DMS53 (cell line): ENCODE measurements at regions not wholly inside any gene's neighbourhood (a gene's known extent, or its start where the extent isn't known, plus 50 kb on each side); places are given as distances from the start of the nearest gene placed in this dataset.

Source experiments
- DNase-seq: peaks from one replicate; lab custom pipeline; 2025; lab: John Stamatoyannopoulos, UW

GRCh38 chr7:12941512-12941911 lies 254.1 kb downstream of the ARL4A start:
- DNase-seq: peak; percentile 81

GRCh38 chr7:12942609-12943008 lies 255.2 kb downstream of the ARL4A start:
- DNase-seq: peak; percentile 87

- DNase-seq: peak; percentile 77
Measured at GRCh38 chr7:12943781-12944180, 256.3 kb downstream of the ARL4A start.

GRCh38 chr7:12945901-12946300 lies 258.5 kb downstream of the ARL4A start:
- no peak for DNase-seq

- no peak for DNase-seq
Measured at GRCh38 chr7:12947465-12947864, 260.0 kb downstream of the ARL4A start.

GRCh38 chr7:12949060-12949931 lies 261.9 kb downstream of the ARL4A start:
- DNase-seq: peak; percentile 49

GRCh38 chr7:12951397-12951801 lies 264.0 kb downstream of the ARL4A start:
- peak; percentile 17 for DNase-seq

- DNase-seq: no peak
Measured at GRCh38 chr7:12954380-12955033, 267.1 kb downstream of the ARL4A start.

- no peak for DNase-seq
Measured at GRCh38 chr7:12957487-12957886, 270.1 kb downstream of the ARL4A start.

GRCh38 chr7:12961910-12962480 lies 274.6 kb downstream of the ARL4A start:
- DNase-seq: peak; percentile 11

- peak; percentile 6 for DNase-seq
Measured at GRCh38 chr7:12963435-12963834, 276.0 kb downstream of the ARL4A start.

- peak; percentile 50 for DNase-seq
Measured at GRCh38 chr7:12964836-12965235, 277.4 kb downstream of the ARL4A start.

GRCh38 chr7:12965767-12966166 lies 278.3 kb downstream of the ARL4A start:
- peak; percentile 95 for DNase-seq

GRCh38 chr7:12967322-12967721 lies 279.9 kb downstream of the ARL4A start:
- DNase-seq: peak; percentile 14

- peak; percentile 18 for DNase-seq
Measured at GRCh38 chr7:12968836-12969422, 281.5 kb downstream of the ARL4A start.

- no peak for DNase-seq
Measured at GRCh38 chr7:12970626-12971025, 283.2 kb downstream of the ARL4A start.

- DNase-seq: no peak
Measured at GRCh38 chr7:12974451-12975166, 287.2 kb downstream of the ARL4A start.

GRCh38 chr7:12975412-12975811 lies 288.0 kb downstream of the ARL4A start:
- DNase-seq: no peak

- no peak for DNase-seq
Measured at GRCh38 chr7:12979181-12979580, 291.7 kb downstream of the ARL4A start.

- DNase-seq: no peak
Measured at GRCh38 chr7:12982178-12982577, 294.7 kb downstream of the ARL4A start.

- DNase-seq: no peak
Measured at GRCh38 chr7:12984117-12984516, 296.7 kb downstream of the ARL4A start.

GRCh38 chr7:12985228-12985627 lies 297.8 kb downstream of the ARL4A start:
- no peak for DNase-seq
